GM18909 (cell line): ENCODE measurements at regions not wholly inside any gene's neighbourhood (a gene's known extent, or its start where the extent isn't known, plus 50 kb on each side); places are given as distances from the start of the nearest gene placed in this dataset.
A peak's percentile ranks its signal among the peaks of the same experiment; 100 is the strongest.

ENCODE experiments used
- ATAC-seq: cut with Tn5 transposase; IDR thresholded peaks from one replicate; pipeline ENCODE4 v1.9.1; 2021; ENCODE audit warnings: mild to moderate bottlenecking; ENCODE audit not compliant: unreplicated experiment, poor library complexity

- peak; percentile 92 for ATAC-seq
Measured at GRCh38 chr16:66315210-66315825, 51.2 kb upstream of the CDH5 start.

DNA sequence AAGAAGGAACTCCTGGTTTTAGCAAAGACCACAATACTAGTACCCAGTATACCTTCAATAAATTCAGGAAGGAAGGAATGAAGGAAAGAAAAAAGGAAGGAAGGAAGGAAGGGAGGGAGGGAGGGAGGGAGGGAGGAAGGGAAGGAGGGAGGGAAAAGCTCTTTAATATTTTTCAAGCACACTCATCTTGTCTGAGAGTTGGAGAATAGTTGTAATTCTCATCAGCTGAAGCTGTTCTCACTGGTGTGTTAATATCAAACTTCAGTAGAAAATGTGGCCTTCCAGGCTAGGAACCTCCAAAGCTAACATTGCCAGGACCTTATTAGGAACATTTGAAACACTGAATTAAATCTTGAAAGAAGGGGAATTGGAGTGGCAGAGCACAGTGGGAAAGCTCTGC, 55.2 kb upstream of the CDH5 start:
- ATAC-seq: no peak

GRCh38 chr16:66309215-66309807, 57.2 kb upstream of the CDH5 start:
- ATAC-seq: no peak

- no peak for ATAC-seq
Measured at GRCh38 chr16:66308096-66308495, 58.4 kb upstream of the CDH5 start.

- ATAC-seq: no peak
Measured at GRCh38 chr16:66306366-66307150, 59.9 kb upstream of the CDH5 start.

DNA sequence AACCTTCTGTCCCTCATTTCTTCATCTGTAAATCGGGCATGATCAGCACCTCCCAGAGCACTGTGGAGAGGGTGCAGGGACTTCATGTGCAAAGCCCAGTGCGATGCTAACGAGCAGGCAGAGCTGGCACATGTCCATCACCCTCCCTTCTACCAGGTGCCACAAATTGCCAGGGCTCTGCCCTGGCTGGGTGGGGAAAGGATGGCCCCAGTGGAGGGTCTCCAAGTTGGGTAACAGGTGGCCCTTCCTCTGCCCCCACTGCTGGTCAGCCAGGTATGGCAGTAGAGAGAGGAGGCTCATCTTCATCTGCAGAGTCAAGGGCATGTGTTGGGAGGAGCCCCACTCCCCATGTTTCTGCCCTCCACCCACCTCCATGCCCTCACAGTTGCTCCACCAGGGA, 61.5 kb upstream of the CDH5 start:
- ATAC-seq: no peak

- no peak for ATAC-seq
Measured at GRCh38 chr16:66304151-66304550, 62.3 kb upstream of the CDH5 start.

DNA sequence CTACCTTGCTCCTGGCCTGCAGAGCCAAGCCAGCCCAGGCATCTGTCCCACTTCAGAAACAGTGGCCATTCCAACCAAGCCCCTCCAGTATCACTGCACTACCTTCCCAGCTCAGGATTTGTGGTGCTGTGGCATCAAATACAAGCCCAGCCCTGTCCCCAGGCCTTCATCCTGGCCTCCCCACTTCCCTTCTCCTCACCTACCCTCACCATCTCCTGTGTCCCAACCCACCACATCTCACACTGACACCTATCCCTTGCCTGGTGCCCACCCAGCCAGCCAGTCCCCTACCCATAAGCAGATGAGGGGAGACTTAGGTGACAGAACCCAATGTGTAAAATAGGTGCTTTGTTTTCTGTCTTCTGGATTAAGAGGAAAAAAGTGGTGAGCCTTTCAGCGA, 66.0 kb upstream of the CDH5 start:
- ATAC-seq: no peak

DNA sequence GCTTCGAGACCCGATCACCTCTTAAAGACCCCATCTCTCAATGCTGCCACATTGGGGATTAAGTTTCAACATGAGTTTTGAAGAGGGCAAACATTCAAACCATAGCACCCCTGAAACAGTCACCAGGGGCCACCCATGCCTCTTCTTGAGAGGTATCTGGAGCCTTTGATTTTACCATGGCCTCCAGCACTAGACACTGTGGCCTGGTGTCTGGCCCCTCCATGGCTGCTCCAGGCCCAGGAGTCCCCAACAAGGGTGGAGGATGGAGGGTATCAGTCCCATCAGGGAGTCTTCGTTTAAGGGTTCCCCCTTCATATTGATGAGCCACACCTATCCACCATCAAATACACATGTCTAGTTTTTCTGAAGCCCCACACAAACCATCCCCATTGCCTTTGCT, 66.5 kb upstream of the CDH5 start:
- ATAC-seq: no peak

DNA sequence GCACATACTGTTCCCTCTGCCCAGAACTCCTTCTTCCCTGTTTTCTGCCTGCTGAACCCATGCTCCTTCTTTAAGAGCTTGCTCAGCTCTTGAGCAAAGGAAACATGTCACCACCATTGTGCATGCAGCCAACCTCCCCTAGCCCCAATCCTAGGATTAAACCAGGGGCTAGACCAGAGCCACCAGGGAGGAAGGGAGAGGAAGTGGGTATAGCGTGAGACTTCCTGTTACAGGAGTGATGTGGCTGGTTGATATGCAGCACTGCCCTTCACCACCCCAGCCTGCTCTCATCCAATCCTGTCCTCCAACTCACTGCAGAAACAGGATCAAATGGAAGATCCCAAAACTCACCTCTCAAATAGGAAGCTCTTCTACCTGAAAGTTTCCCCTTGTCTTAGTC, 67.1 kb upstream of the CDH5 start:
- ATAC-seq: no peak

DNA sequence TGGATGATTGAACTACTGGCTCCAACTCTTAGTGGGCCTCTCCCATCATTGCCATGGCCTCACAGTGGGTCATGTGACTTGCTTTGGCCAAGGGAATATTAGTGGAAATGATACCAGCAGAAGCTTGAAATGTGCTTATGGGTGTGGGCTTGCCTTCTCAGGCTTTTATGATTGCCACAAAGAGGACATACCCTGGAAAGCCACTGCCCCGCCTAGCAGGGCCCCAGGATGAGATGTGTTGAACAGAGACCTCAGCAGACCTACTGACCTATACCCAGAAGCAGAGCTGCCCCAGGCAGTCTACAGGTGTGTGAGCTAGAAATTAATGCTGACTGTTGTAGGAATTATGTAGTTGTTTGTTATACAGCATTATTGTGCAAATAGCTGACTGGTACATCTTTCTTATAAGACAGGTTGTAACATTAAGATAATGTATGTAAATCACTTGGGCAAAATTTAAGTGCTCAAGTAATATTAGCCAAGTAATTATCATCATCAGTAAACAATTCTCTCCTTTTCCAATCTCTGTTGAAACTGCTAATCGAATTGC, 67.8 kb upstream of the CDH5 start:
- no peak for ATAC-seq

DNA sequence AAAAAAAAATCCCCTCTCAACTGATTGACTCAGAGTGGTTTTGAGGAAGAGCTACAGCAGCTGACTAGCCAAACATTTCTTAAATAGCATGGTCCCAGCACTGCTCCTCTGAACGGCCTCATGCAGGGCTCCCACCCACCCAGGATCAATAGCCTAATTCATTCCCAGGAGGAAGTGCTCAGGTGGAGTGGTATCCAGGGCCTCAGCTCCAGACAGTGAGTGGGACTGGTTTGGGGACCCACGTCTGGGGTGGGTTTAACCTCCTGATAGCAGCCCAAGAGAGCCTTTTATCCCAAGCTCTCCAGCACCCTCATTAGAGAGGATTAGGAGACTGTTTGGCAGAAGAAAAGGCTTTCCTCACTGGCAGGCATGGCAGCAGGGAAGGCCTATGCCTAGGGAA, 68.5 kb upstream of the CDH5 start:
- ATAC-seq: no peak

GRCh38 chr16:66296591-66296990, 69.9 kb upstream of the CDH5 start:
- no peak for ATAC-seq

DNA sequence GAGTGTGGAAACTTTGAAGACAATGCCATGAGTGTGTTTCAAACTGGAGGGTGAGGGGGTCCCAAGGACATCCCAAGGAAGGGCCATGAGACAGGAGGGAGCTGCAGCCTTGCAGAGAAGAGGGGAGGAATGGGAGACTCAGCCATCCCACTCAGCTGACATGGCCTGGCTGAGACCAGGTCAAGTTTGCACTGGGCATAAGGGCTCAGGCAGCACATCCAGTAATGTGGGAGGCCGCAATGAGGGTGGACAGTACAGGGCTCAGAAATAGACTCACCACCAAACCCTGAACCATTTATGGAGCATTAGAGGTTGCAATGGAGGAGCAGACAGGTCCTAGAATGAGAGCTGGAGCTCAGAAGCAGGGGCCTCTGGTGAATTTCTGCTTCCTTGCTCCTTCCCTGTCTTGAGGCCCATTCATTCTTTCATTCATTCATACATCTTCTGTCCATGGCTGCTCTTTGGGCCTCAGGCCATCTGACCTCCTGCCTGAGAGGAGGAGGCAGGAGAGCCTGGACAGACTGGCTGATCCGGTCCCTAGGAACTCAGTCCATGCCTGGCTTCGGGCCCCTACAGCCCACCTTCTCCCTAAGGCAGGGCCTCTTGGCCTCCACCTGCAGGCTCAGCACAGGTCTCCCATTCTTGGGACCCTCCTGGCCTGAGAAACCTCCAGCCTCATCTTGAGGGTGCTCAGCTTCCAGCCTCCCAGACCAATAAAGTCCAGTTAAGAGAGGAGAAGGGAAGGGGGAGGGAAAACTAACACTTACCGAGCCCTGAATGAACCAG, 70.5 kb upstream of the CDH5 start:
- ATAC-seq: no peak

DNA sequence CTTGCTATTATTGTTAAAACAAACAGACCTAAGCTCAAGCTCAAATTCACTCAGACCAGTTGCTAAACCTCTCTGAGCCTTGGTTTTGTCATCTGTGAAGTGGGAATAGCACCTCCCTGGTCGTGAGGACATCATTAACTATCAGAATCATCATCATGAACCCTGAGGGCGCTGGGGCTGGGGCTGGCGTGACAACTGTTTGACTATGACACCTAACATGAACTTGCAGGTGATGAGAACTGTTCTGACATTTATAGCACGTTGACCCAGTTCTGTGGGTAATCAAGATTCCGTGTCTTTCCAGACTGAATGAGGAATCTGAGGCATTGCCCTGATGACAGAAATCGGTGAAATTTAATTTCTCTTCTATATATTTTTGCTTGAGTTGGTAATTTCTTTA, 71.3 kb upstream of the CDH5 start:
- no peak for ATAC-seq

DNA sequence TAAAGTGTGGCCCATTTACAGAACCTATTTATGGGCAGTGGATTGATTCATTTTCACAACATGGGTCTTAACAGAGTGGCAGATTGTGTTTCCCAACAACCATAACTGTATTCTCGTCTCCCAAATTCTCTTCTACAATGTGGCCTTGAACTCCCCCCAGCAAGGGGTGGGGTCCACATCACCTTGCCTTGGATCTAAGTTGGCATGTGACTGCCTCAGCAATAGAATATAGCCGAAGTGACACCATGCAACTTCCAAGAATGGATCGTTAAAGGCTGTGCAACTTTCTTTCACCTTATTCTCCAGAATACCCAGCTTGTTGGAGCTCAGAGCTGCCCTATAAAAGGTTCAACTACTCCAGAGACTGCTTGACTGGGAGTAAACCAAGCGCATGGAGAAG, 72.0 kb upstream of the CDH5 start:
- no peak for ATAC-seq

- ATAC-seq: no peak
Measured at GRCh38 chr16:66293932-66294331, 72.6 kb upstream of the CDH5 start.

DNA sequence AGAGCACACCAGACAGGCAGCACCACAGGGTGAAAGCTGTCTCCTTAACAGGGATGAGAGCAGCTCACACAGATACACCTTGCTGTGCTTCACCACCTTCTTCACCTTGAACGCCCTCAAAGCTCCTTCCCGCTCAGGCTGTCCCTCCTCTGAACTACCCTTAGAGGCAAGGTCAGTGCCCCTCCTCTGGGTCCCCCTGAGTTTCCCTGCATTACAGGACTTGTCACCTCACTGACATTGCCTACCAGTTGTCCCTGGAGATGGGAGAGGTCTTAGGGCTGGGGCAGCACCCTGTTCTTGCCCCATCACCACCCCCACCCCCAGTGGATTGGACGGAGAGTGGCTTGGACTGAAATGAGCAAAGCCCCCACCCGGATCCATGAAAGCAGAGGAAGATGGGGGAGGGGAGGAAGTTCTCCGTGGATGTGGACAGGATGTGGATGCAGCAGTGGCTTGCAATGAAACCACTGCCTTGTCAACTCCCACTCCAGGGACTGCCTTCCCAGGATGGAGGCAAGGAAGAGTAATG, 73.2 kb upstream of the CDH5 start:
- no peak for ATAC-seq

GRCh38 chr16:66292241-66292935, 74.1 kb upstream of the CDH5 start:
- ATAC-seq: no peak

DNA sequence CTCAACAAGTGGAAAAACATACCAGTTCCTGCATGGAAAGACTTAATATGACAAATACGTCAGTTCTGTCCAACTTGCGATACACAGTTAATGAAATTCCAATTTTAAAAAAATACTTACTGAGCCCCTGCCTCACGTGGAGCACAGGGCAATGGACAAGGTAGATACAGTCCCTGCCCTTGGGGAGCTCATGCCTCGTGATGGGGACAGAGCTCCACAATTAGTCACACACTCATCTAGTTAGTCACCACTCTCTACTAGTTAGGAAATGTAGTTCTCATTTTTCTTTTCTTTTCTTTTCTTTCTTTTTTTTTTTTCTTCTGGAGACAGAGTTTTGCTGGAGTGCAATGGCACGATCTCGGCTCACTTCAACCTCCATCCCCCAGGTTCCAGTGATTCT, 74.7 kb upstream of the CDH5 start:
- no peak for ATAC-seq
